ENCODE measurements at regions not wholly inside any gene's neighbourhood (a gene's known extent, or its start where the extent isn't known, plus 50 kb on each side); places are given as distances from the start of the nearest gene placed in this dataset.

GRCh38 chr4:180101348-180102083, 2141.7 kb upstream of the TENM3 start:
- no peak for DNase-seq

DNA sequence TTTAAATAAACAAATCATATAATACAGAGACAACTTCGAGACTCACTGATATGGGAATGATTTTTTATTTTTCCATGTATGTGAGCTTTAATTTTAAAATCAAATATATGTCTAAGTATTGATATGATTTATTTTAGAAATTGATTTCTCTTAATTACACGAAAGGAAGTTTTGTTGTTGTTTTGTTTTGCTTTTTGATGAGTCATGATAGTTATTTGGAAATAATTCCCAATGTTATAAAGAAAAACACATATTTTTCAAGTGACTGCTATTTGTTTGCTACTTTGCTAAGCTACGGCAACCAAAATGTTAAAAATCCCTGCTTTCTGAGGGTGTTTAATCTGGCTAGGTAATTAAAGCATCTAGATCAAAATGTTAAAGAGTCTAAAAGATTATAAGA, 2139.4 kb upstream of the TENM3 start:
- DNase-seq = no peak

- no peak for DNase-seq
These were observed 2137.8 kb upstream of the TENM3 start for GRCh38 chr4:180105362-180105761.

- DNase-seq = no peak
These were observed 2137.1 kb upstream of the TENM3 start for GRCh38 chr4:180106122-180106521.

DNA sequence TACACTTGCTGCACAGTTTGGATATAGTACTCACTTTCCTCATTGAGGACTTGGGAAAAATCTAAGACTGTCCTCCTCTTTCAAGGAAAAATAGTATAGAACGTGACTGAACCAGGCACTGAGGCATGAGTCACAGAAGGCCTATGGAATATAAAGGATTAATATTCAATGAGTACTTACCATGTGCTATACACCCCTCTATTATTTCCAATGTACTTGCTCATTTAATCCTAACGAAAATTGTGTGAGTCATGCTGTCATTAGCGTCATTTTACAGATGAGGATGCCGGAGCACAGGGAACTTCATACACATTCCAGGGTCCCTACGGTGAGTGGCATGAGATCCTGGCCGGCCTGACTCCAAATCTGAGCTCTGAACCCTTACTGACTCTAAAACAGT, 2136.2 kb upstream of the TENM3 start:
- no peak for DNase-seq

GRCh38 chr4:180116840-180117239, 2126.4 kb upstream of the TENM3 start:
- DNase-seq = no peak

DNA sequence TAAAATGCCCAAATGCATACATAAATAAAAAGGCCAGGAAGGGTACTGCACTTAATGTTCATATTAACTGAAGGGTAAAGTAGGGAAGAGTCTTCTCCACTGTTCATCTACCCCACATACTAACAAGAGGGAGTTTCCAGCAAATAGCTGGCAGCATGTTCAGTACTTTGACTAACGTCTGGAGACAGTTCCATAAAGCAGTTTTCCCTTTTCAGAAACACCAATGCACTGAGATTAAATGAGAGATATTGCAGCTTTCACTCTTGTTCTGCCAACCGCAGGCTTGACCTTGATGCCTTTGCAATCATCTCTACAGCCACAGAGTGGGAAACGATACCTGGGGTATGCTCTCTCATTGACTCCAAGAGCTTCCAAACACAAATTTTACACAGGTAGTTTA, 2123.1 kb upstream of the TENM3 start:
- no peak for DNase-seq

DNA sequence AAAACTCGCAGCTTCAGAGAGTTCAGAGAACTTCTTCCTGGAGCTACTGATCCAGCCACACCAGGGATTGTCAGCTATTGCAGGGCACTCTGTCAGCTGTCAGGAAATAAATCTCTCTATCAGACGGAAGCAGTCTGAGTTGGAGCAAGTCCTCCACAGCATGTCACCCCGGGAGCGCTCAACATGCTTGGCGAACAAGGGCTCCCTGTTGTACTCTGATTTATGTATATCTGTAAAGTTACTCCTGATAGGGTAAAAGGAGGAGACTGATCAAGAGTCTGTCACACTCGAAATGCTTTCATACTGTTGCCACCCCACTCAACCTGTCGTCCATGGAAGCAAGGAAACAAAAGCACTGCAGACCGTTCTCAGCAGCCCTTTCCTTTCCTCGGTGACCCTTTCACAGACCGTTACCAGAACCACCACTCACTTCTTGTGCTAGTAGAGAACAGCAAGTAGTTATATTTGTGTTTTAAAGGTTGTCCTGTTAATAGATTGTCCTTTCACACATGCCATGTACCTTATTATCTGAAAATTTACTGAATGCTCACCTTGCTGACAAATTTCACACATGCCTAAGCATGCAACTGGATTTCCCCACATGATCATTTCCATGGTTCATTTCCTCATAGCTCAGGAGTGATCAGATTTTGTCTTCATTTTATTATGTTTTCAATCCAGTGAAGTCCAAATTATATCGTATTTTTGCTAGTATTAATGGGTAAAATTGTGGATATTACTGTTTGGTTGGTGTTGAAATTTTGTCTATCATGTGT, 2108.9 kb upstream of the TENM3 start:
- DNase-seq = no peak

GRCh38 chr4:180141734-180142133, 2101.5 kb upstream of the TENM3 start:
- DNase-seq = no peak

DNA sequence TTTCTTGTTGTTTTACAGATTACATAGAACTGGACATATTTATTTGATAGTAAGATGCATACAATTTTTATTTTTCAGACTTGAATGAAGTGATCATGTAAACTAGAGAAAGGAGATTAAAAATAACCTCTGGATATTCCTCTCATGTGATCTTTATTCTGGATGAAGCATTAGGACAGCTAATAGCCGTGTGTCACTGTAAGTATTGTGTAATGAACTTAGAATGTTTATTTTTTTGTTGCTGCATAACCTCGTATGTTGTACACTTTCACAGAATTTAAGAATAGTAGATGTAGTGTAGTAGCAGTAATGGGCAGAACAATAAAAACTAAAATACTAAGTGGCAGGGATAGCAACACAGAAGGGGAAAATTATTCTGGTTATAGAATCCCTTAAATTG, 2094.5 kb upstream of the TENM3 start:
- no peak for DNase-seq

DNA sequence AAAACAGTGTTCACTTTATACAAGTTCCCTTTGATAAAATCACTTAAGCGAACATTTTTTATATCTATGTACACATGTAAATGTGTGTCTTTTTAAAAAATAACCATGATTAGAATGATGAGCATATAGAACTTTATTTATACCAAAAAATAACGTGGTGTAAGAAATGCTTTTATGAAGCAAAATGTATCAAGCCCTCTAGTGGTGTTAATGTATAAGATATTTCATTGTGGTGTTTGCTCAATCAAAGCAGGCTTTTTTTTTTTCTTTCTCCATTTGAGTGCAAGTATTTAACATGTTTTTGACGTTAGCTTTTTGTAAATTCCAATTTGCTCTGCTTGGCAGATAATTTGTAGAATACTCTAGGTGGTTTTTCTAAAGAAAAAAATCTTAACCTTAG, 2092.4 kb upstream of the TENM3 start:
- peak; percentile 18 for DNase-seq

GRCh38 chr4:180152831-180153230, 2090.4 kb upstream of the TENM3 start:
- DNase-seq = no peak

DNA sequence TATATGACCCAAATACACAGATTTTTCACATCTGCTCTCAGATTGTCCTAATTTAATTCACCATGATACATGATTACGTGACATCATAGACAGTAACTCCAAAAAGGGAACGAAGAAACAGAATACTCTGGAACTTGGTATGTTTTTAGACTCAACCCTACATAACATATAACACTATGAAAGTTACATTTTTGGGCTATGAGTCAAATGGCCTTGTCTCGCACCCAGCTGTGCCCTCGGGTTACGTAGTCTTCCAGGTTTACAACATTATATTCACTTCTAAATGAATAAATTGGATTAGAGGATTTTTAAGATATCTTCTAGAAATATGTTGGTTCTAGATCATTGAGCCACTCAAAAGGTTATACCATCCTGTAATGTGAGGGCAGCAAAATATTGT, 2089.6 kb upstream of the TENM3 start:
- DNase-seq = no peak

DNA sequence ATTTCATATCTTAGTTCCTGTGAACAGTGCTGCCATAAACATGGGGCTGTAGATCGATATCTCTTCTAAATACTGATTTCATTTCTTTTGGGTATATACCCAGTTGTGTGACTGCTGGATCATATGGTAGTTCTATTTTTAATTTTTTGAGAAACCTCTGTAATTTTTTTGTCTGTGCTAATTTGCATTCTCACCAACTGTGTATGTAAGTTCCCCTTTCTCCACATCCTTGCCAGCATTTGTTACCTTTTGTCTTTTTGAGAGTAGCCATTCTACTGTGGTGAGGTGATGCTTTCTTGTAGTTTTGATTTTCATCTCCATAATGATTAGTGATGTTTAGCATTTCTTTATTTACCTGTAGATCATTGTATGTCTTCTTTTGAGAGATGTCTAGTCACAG, 2086.5 kb upstream of the TENM3 start:
- DNase-seq = no peak

DNA sequence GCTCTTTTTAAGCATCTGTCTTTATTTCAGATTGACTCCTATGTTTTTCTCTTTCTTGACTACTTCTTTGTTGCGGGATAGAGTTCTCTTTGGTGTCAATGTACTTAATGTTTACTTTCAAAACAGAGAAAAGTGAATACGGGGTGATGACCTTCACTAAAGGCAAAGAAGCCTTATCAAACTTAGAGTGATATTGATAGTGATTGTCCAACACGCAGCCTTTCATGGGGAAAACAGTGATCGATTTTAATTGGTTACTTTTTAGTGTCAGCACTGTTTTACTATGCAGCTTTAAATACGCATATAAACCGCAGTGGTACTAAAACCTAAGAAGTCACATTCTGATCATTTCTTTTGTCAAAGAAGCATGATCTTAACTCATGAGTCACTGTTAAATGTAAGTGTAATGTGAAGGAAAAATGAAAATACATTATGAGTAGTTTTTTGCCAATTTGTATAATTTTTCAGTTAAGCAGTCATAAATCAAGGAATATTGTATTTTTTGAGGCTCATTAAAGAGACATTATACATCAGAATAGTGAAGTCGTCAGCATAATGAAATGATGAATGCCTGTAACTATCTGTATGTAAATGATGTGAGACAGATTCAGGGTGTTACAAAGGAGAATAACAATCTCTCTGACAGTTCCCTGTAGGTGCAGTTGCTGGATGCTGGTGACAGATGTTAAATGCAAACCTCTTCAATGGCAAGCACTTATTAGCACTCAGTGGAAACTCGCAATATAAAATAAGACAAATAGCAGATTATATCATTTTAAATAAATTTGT, 2082.8 kb upstream of the TENM3 start:
- DNase-seq = no peak

DNA sequence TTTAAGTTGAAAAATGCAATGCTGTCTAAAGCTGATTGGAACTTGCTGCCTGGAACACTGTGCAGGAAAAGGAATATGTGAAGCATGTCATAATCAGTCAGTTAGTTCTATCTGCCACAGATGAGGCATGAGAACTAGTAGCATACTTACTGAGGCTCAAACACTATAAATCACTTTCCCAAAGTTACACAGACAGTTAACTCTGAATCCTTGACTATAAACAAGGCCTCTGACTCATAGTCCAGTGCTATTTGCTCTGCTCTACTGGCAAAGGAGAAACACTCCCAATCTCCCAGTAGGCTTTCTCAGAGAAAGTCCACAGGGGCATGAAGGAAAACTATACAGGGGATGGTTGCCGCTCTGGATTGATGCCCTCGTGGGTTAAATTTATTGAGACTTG, 2078.4 kb upstream of the TENM3 start:
- no peak for DNase-seq

DNA sequence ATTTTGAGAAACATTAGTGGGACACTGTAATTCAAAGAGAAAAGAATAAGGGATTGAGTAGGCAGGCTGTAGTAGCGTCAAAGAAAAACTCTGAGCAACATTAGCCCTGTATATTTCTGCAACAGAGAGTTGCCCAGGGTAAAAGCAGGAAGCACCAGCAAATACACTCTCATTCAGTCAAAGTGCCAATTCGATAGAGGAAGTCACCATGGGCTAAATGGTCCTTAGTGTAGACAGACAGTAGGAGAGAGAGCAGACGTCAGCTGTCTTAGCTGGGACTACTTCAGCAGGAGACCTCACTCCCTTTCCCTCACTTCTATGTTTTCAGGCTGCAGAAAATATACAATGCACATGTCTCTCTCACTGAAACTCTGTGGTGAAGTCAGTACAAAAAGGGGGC, 2073.8 kb upstream of the TENM3 start:
- DNase-seq = no peak

- no peak for DNase-seq
These were observed 2073.2 kb upstream of the TENM3 start for GRCh38 chr4:180169966-180170365.

- DNase-seq = no peak
These were observed 2064.1 kb upstream of the TENM3 start for GRCh38 chr4:180179146-180179545.

GRCh38 chr4:180189666-180190065, 2053.5 kb upstream of the TENM3 start:
- no peak for DNase-seq

GRCh38 chr4:180190382-180190781, 2052.8 kb upstream of the TENM3 start:
- no peak for DNase-seq

DNA sequence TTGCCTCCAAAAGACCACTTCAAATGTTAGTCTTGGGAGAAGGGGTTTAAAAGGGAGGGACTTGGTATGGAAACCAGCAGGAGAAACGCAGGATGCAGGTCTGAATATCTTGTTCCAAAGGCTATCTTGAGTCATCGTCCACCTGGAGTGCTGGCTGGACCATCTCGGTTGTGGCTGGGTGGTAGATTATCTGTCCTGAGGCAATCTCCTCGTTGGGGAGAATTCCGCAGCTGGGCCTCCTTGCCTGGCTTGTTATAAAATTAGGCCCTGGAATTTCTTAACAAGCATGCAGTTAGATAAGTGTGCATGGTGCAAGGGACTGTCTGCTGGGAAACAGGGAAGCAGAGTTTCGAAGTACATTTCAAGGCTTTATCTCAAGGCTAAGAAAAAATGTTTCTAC, 2045.7 kb upstream of the TENM3 start:
- no peak for DNase-seq

GRCh38 chr4:180203349-180203748, 2039.9 kb upstream of the TENM3 start:
- DNase-seq = no peak

DNA sequence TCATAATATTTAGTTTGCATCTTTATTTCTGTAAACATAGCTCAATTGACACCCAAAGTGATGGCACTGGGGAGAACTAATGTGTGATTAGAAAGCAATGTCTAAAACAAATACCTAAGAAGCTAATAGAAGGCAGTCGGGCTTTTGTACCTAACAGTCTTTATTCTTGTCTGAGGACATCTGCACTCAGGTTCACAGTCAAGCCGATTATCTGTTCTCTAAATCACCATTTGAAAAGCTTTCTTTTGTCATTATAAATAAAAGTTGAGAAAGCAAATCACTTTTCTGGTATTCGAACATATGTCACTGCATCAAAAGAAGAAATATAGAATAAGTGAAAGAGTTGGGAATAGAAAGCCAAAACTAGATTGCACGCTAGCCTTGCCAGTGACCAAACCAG, 2037.9 kb upstream of the TENM3 start:
- DNase-seq = no peak
